HG03460 (cell line): ENCODE measurements at regions not wholly inside any gene's neighbourhood (a gene's known extent, or its start where the extent isn't known, plus 50 kb on each side); places are given as distances from the start of the nearest gene placed in this dataset.

Experiments
- ATAC-seq: cut with Tn5 transposase; IDR thresholded peaks from one replicate; pipeline ENCODE4 v1.9.1; 2021; ENCODE audit not compliant: unreplicated experiment

GRCh38 chr13:78997902-78998629 is 339.1 kb upstream of the OBI1 start:
- ATAC-seq, result no peak

GRCh38 chr13:78993792-78994191 is 334.8 kb upstream of the OBI1 start:
- ATAC-seq, result no peak

DNA sequence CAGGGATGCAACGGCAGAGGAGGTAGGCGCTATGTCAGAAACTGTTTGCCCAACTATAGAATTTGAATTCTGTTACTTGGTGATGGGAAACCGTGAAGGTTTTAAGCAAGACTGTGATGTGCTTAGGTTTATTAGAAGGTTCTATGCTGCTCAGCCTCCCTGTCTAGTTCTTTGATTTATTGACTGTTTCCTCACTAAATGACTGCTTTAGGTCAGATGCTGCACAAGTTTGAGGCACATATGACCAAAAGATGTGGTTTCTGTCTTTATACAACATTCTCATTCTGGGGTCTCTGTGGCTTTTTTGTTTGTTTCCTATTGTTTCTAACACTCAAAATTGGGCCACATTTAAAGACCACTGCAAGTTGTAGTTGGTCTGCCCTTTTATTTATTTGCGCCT is 323.0 kb upstream of the OBI1 start:
- no peak for ATAC-seq

GRCh38 chr13:78979349-78979748 is 320.4 kb upstream of the OBI1 start:
- no peak for ATAC-seq

GRCh38 chr13:78978381-78978998 is 319.5 kb upstream of the OBI1 start:
- ATAC-seq, result peak; percentile 95

DNA sequence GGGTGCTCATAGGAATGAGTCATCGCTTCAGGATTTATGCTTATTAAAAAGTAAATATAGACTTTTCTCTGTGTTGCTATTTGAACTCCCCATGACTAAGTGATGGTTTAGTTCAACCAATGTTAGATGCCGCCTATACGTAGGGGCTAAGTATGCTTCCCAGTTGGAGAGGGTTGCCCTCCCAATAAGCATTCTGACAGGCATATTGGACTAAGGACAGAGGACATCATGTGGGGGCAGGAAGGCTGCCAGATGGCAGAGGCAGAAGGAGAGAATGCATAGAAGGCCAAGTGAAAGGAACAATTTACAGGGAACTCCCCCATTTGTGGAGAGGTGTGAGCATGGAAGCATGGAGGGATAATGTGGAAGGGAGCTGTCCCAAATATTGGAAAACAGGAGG is 318.4 kb upstream of the OBI1 start:
- ATAC-seq, result no peak

GRCh38 chr13:78976696-78977095 is 317.7 kb upstream of the OBI1 start:
- ATAC-seq, result no peak

DNA sequence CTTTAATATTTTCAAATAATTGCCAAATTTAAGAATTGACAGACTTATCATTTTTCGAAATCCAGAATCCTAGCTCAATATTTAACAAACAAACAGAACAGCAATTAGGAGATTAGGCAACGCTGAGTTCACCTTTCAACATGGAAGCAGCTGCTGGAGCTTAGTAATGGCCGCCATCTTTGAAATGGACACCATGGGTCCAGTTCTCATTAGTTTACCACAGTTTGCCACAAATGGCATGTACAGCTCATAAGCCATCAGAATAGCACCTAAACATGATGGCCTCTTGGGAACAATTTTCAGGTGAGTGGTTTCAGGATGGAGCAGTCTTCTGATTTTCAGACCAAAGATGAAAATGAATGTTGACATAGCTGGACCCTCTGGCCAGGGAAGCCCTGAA is 313.6 kb upstream of the OBI1 start:
- ATAC-seq, result no peak

GRCh38 chr13:78971355-78972025 is 312.5 kb upstream of the OBI1 start:
- ATAC-seq, result no peak

DNA sequence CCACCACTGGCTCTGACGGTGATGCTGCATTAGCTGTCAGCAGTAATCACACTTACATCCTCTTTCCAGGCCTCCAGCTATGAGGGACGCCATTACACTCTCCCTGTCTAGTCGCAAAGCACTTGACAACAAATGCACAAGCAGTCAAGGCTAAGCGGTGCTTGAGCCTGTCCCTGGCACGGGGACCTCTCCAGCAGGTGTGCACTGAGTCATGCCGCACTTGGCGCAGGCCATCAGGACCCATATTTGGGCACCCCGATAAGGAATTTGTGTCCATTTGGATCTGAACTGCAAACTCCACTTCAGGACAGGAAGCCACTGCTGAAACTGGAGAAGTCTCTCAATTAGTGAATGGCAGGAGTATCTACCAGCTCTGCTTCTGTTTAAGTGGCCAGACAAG is 301.9 kb upstream of the OBI1 start:
- ATAC-seq, result no peak

DNA sequence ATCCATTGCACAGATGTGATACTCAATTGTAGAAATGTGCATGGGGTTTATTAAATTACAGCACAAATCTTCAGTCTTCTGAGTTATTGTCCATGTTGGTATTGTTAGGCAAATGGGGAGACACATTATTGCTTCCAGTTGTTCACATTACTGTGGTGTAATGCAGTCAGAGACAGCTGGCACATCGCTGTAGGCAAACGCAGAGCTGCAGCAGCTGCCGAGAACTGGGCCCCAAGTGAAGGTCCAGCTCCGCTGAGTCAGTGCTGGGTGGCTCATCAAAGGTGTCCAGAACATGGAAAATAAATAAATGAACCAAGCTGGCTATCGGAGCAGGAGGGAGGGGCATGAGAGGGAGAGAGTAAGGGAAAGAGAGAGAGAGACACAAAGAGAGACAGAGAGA is 299.1 kb upstream of the OBI1 start:
- ATAC-seq, result no peak

- no peak for ATAC-seq
These were observed 281.6 kb upstream of the OBI1 start for GRCh38 chr13:78940455-78941130.

DNA sequence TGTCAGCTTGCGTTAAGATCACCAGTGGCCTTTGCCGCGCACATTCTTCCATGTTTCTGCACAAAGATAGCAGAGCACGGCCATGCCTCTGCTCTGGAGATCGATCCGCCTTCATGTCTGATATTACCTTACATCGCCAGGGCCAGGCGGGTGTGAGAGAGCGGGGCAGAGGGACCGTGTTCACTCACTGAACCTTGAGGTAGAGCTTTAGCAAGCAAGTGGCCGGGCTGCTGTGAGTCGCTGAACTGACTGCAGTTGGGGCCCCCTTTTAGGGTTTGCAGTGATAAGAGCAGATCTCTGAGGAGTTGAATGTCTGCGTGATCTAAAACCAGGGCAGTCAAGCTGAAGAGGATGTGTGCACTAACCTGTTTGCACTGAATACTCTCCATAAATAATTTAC is 275.4 kb upstream of the OBI1 start:
- ATAC-seq, result no peak

DNA sequence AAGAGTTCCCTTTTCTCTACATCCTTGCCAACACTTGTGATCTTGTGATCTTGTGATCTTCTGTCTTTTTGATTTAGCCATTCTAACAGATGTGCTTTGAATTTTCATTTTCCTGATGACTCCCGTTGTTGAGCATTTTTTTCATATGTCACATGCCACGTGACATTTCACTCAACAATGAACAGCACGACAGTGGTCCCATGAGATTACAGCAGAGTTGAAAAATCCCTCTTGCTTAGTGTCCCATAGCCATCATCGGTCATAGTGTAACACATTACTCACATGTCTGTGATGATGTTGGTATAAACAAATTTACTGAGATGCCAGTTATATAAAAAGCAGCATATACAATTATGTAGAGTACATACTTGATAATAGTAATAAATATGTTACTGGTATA is 256.1 kb upstream of the OBI1 start:
- no peak for ATAC-seq

DNA sequence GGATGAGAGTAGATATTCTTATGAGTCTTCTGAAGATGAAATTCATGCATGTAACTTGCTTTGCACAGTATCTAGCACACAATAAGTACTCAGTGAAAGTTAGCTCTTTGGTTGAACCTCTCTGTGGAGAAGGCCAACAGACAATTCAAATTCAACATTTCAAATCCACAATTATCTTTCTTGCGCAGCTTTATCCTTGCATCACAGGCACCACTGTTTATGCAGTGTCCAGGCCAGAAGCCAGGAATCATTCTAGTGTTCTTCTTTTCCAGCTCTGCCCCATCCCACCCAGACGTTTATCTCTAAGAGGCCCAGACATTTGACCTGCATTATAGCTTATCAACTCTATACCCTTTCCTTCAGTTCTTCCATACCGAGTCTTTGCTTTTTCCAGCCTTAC is 254.7 kb upstream of the OBI1 start:
- ATAC-seq, result no peak

- no peak for ATAC-seq
These were observed 251.2 kb upstream of the OBI1 start for GRCh38 chr13:78910147-78910546.

- no peak for ATAC-seq
These were observed 250.3 kb upstream of the OBI1 start for GRCh38 chr13:78909276-78909675.

GRCh38 chr13:78907006-78907405 is 248.1 kb upstream of the OBI1 start:
- no peak for ATAC-seq

DNA sequence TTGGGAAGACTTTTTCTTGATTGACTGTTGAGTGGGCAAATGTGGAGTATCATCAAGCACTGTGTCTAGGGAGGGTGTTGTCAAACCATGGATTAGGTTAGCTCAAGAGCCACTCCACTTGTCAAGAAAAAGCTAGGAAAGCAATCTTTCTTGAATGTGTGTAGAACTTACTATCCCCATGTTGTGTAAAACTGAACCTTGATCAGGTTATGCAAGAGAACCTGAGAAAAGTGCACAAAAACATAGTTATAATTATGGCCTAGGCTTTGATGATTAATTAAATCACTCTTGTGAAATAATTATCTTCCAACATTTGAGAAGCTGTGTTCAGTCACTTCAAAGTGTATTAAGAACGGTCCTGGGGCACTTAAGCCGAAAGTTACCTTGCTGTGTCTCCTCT is 238.2 kb upstream of the OBI1 start:
- ATAC-seq, result no peak

DNA sequence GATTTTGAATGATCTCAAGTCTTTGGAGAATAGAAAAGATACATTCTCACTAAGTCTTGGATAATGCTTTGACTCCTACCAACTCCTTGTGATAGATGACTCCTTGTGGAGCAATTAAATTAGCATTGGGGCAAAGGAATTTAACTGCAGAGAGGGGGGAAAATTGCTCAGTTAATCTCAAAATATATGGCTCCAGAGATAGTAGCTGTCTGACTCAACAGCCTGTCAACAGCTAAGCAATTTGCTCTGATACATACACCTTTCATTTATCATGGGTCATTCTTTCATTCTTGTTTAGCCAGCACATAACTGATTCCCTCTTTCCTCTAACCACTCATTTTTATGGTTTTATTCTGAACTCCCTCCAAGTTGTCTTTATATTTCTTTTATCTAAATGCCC is 225.6 kb upstream of the OBI1 start:
- no peak for ATAC-seq

GRCh38 chr13:78881751-78882150 is 222.8 kb upstream of the OBI1 start:
- ATAC-seq, result no peak

DNA sequence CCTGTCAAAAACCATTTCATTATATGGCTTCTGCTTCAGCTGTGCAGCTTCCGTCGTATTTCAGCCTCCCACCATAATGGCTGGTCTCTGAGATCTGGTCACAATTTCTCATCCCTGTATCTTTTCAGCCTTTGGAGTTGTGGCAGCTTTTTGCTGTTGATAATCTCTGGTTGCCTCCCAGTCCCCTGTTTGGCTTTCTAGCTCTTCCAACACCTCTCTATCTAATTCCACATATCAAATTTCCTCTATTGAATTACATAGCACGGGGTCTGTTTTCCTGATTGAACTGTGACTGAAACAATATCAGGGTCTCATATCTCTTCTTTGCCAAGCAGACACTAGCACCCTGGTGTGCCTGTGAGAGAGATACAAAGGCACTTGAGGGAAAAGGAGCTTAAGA is 222.1 kb upstream of the OBI1 start:
- ATAC-seq, result no peak
